Psoas muscle (tissue), 7 donors: ENCODE measurements at regions not wholly inside any gene's neighbourhood (a gene's known extent, or its start where the extent isn't known, plus 50 kb on each side); places are given as distances from the start of the nearest gene placed in this dataset.
A peak's percentile ranks its signal among the peaks of the same experiment; 100 is the strongest.

Source experiments
- ATAC-seq, 4 donors: fragments of 200-7000 bp; cut with Tn5 transposase; one replicate each; pipeline ENCODE4 v1.9.1; 2020; ENCODE audit warnings: moderate library complexity in 3 of 4, mild to moderate bottlenecking in 2 of 4
- DNase-seq, 2 donors: peaks; one replicate each; pipeline ENCODE4 v3.0.0-alpha.2; 2020
- H3K27ac ChIP-seq: fragments of 200-600 bp; one replicate; pipeline ENCODE4 v1.8.0; 2022
- H3K27me3 ChIP-seq, 3 donors: fragments of 200-600 bp in 1 of 3; one replicate each; pipeline versions ENCODE4 v1.6.1 to v1.8.0; 2013 to 2022; ENCODE audit warnings: low read length in 2 of 3, mild to moderate bottlenecking in 2 of 3, moderate library complexity in 1 of 3; ENCODE audit not compliant: insufficient read depth in 3 of 3
- H3K36me3 ChIP-seq, 2 donors: fragments of 200-600 bp in 1 of 2; one replicate each; pipeline versions ENCODE4 v1.6.1 to v1.8.0; 2013 to 2022; ENCODE audit warnings: low read depth in 1 of 2, mild to moderate bottlenecking in 1 of 2, moderate library complexity in 1 of 2; ENCODE audit not compliant: insufficient read depth in 1 of 2
- H3K4me1 ChIP-seq: fragments of 200-600 bp; one replicate; pipeline ENCODE4 v1.8.0; 2022
- H3K4me3 ChIP-seq: fragments of 200-600 bp; one replicate; pipeline ENCODE4 v1.8.0; 2022; ENCODE audit warnings: mild to moderate bottlenecking
- H3K9me3 ChIP-seq: fragments of 200-600 bp; one replicate; pipeline ENCODE4 v1.8.0; 2022
- WGBS, 3 donors: extraction: QIAGEN DNeasy Blood & Tissue Kit; methylation state at CpG; one replicate each; pipeline versions ENCODE4 v1.1.6 to v1.1.7; 2013; 5-methylcytosine and 5-hydroxymethylcytosine counted together
- intact Hi-C, 2 donors: fragments of 100-400 bp; cut with DNase I; formaldehyde crosslinking; loops; one replicate each; pipeline versions ENCODE4 v1.11.0 to v1.14.2; 2022
- TF ChIP-seq, protein P1 (sequence below): fragments of 200-600 bp; IDR thresholded peaks from one replicate; pipeline ENCODE4 v1.8.0; 2022; ENCODE audit warnings: antibody characterized with exemption
- donor health status: healthy with polysubstance abuse.
- donor health status: DM: no; HTN: no; CAD: no; lungs with moderate emphysema.
- donor health status: Bipolar disorder and iron deficiency.
- donor health status: healthy.
- donor health status: DM: yes; HTN: yes; CAD: no.
- donor health status: DM: no; HTN: no; CAD: no.
- donor health status: DM: yes; HTN: yes; CAD: no.

DNA sequence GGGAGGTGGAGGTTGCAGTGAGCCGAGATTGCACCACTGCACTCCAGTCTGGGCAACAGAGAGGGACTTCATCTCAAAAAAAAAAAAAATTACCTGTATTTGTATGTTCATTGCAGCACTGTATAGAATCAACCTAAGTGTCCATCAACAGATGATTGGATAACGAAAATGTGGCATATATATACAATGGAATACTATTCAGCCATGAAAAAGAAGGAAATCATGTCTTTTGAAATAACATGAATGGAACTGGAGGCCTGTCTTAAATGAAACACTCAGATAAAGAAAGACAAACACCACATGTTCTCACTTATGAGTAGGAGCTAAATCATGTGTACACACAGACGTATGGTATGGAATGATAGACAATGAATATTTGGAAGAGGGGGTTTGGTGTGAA lies 59.4 kb upstream of the MEF2A start:
- peak overlapping the region; percentile 94 for H3K27ac ChIP-seq
- WGBS, 3 donors: 67 to 93% (median 70%) methylated on average over 3 of the region's 3 CpGs
- intact Hi-C loops: loop anchor here in 1 of 2 donors (5.0 kb wide), 1 partner anchor 34 kb away; no protein-coding TSS in a partner anchor

DNA sequence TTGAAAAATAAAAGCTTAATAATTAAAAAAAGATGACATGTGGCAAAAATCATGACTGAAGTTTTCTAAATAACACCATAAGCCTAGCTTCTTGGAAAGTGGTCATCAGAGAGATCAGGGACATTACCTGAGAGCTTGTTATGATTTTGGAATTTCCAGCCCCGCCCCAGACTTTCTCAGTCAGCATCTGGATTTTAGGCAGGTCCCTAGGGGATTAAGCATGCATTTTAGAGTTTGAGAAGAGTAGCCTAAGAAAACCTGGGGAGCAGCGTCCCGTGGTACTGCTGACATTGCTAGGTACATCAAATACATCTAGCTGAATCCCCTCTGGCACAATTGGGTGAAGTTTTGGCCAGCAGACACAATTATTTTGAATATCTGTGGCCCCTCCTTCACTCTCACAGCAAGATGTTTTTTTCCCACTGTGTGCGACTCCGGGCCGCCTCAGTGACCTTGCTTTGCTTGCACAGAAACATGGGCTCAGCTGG lies 58.7 kb upstream of the MEF2A start:
- intact Hi-C loops: loop anchor here in 1 of 2 donors (5.0 kb wide), 1 partner anchor 35 kb away; no protein-coding TSS in a partner anchor

More for the DNA sequence above, 59.4 kb upstream of the MEF2A start:
- H3K9me3 ChIP-seq: no peaks in the 10 kb centered on the region
- peaks cover 61% of the 10 kb centered on the region for H3K4me1 ChIP-seq
- H3K4me3 ChIP-seq: no peak overlapping the region
- DNase-seq (no peak), ATAC-seq (no peak)
- H3K36me3 ChIP-seq: no peaks in the 10 kb centered on the region
- H3K27me3 ChIP-seq: no peaks in the 10 kb centered on the region
- TF ChIP-seq, protein P1, sequence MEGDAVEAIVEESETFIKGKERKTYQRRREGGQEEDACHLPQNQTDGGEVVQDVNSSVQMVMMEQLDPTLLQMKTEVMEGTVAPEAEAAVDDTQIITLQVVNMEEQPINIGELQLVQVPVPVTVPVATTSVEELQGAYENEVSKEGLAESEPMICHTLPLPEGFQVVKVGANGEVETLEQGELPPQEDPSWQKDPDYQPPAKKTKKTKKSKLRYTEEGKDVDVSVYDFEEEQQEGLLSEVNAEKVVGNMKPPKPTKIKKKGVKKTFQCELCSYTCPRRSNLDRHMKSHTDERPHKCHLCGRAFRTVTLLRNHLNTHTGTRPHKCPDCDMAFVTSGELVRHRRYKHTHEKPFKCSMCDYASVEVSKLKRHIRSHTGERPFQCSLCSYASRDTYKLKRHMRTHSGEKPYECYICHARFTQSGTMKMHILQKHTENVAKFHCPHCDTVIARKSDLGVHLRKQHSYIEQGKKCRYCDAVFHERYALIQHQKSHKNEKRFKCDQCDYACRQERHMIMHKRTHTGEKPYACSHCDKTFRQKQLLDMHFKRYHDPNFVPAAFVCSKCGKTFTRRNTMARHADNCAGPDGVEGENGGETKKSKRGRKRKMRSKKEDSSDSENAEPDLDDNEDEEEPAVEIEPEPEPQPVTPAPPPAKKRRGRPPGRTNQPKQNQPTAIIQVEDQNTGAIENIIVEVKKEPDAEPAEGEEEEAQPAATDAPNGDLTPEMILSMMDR: no peak

DNA sequence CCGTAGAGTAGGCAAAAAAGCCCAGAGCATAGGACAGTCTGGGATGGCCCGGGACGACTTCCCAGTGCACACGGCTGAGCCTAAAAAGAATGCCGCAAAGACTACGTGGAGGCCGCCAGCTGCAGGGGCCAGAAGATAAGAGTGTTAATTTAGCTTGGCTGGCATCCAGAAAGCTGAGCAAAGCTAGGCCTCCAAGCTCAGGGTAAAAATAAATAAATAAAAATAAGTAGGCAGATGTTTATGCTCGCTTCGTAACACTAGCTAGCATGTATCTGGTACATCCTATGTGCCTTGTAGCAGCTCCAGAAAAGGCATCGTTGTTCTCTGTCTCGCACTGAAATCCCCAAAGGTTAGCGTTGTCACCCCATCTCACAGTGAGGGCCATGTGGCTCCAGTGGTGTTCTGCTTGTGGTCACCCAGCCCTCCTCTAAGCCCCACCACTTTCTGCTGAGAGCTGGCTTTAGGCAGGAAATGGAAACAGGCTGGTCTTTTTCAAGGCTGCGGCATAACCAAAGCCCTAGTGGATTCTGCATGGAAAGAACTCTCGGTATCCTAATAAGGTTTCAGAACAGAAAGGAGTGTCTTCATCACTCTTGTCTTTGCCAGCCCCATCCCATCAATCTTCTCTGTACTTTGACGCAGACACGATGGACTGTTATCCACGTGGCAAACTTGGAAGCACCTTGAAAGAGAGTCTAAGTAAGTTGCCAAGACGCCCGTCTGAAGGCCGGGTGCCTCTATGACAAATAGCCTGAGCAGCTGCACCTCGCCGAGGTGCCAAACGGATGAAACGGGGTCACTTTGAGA lies 58.1 kb upstream of the MEF2A start:
- TF ChIP-seq, protein P1: no peak
- WGBS, 3 donors: 4 to 13% (median 10%) methylated on average over 24 of the region's 24 CpGs

More for the DNA sequence above, 58.7 kb upstream of the MEF2A start:
- no peaks in the 10 kb centered on the region for H3K9me3 ChIP-seq
- ATAC-seq (no peak), DNase-seq (no peak)
- TF ChIP-seq, protein P1: no peak
- H3K4me3 ChIP-seq: peak overlapping the region; percentile 41
- peak overlapping the region; percentile 94 for H3K27ac ChIP-seq
- H3K27me3 ChIP-seq: no peaks in the 10 kb centered on the region
- WGBS, 3 donors: 15 to 33% (median 18%) methylated on average over 6 of the region's 6 CpGs
- H3K36me3 ChIP-seq: no peaks in the 10 kb centered on the region
- peaks cover 66% of the 10 kb centered on the region for H3K4me1 ChIP-seq

DNA sequence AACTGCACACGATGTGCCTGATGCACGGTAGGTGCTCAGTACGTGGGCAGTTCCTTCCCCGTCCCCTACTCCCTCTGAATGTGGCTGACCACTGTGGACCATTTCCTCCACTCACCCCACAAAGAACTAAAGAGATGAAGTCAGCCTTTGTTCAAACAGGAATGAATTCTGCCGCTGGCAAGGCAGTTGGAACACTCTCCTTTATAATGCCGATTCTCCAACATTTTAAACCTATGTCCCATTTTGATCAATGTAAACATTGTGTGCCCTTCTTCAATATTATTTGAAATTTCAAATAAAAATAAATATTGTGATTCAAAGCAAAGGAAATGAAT lies 57.5 kb upstream of the MEF2A start:
- no peaks in the 10 kb centered on the region for H3K27me3 ChIP-seq
- peaks cover 75% of the 10 kb centered on the region for H3K4me1 ChIP-seq
- H3K9me3 ChIP-seq: no peaks in the 10 kb centered on the region
- H3K27ac ChIP-seq: peak overlapping the region; percentile 94
- ATAC-seq: no peak
- TF ChIP-seq, protein P1: no peak
- intact Hi-C loops: loop anchor here in 1 of 2 donors (5.0 kb wide), 1 partner anchor 36 kb away; no protein-coding TSS in a partner anchor
- no peak for DNase-seq
- 19 to 32% (median 21%) methylated on average over 6 of the region's 6 CpGs for WGBS, 3 donors
- H3K4me3 ChIP-seq: peak overlapping the region; percentile 41
- no peaks in the 10 kb centered on the region for H3K36me3 ChIP-seq

More for the DNA sequence above, 58.1 kb upstream of the MEF2A start:
- H3K4me1 ChIP-seq: peaks cover 71% of the 10 kb centered on the region
- peak overlapping the region; percentile 94 for H3K27ac ChIP-seq
- H3K9me3 ChIP-seq: no peaks in the 10 kb centered on the region
- intact Hi-C loops: loop anchor here in 1 of 2 donors (5.0 kb wide), 1 partner anchor 35 kb away; no protein-coding TSS in a partner anchor
- ATAC-seq (peak; percentile 84 to 89 (median 85)), DNase-seq (peak; percentile 82 to 92)
- H3K36me3 ChIP-seq: no peaks in the 10 kb centered on the region
- H3K4me3 ChIP-seq: peak overlapping the region; percentile 41
- no peaks in the 10 kb centered on the region for H3K27me3 ChIP-seq
